ENCODE measurements at regions not wholly inside any gene's neighbourhood (a gene's known extent, or its start where the extent isn't known, plus 50 kb on each side); places are given as distances from the start of the nearest gene placed in this dataset.

DNA sequence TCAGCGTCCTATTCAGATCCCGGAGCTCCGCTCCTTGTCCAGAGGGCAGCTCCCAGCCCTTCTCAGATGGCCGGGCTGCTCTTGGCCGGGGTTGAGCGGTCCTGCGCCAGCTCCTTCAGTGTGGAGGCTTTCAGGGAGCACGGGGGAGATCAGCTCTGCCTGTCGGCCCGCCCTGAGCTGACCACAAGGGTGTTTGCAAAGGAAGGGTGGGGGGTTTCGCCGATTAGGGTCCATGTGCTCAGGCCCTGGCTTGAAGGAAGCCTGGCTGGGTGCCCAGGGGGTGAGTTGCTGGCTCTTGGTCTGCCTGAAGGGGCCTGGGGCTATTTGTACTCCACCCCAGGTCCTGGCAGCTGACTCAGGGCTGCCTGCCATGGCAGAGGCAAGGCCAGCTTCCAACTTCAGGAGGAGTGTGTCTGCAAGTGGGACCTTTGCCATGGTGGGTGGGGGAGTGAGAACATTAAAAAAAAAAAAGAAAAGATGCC lies 250.1 kb upstream of the KLF4 start:
- no peak overlapping the region for H3K27ac Mint-ChIP-seq
- no peaks in the 10 kb centered on the region for H3K9me3 Mint-ChIP-seq
- H3K4me3 Mint-ChIP-seq, result no peak overlapping the region
- intact Hi-C loops (cut with micrococcal nuclease), result no loop called here
- DNase-seq, result no peak
- no peaks in the 10 kb centered on the region for H3K27me3 Mint-ChIP-seq
- ChIA-PET CTCF (no interaction called here), POLR2A (no interaction called here)
- no peaks in the 10 kb centered on the region for H3K4me1 Mint-ChIP-seq (ENCODE audit: low read depth)
- H3K36me3 Mint-ChIP-seq, result no peaks in the 10 kb centered on the region

DNA sequence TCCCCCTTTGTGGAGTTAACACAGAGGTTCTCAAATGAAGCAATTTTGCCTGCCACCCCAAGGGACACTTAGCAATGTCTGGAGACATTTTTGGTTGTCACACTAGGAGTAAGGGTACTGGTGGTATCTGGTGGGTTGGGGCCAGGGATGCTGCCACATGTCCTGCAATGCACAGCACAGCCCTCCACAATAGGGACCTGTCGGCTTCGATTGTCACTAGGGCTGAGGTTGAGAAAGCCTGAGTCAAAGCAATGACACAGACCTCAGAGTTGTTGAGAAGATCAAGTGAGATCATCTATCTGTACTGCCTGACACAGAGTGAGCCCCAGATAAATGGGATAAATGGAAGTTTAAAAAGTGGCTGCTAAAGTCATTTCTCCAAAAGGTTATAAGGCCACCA lies 249.2 kb upstream of the KLF4 start:
- Mint-ChIP-seq H3K36me3 (no peaks in the 10 kb centered on the region), H3K4me1 (ENCODE audit: low read depth) (no peaks in the 10 kb centered on the region), H3K9me3 (no peaks in the 10 kb centered on the region), H3K4me3 (no peak overlapping the region), H3K27ac (no peak overlapping the region), H3K27me3 (no peaks in the 10 kb centered on the region)
- ChIA-PET POLR2A (no interaction called here), CTCF (no interaction called here)
- DNase-seq, result no peak
- intact Hi-C loops (cut with micrococcal nuclease), result no loop called here

GRCh38 chr9:107737987-107738743 lies 248.6 kb upstream of the KLF4 start:
- H3K4me3 Mint-ChIP-seq, result no peak overlapping the region
- intact Hi-C loops (cut with micrococcal nuclease), result no loop called here
- POLR2A ChIA-PET, result no interaction called here
- CTCF ChIA-PET, result no interaction called here
- H3K27me3 Mint-ChIP-seq, result no peaks in the 10 kb centered on the region
- no peaks in the 10 kb centered on the region for H3K9me3 Mint-ChIP-seq
- no peaks in the 10 kb centered on the region for H3K4me1 Mint-ChIP-seq (ENCODE audit: low read depth)
- H3K36me3 Mint-ChIP-seq, result no peaks in the 10 kb centered on the region
- DNase-seq, result no peak
- H3K27ac Mint-ChIP-seq, result no peak overlapping the region

- Mint-ChIP-seq H3K36me3 (no peaks in the 10 kb centered on the region), H3K27ac (no peak overlapping the region), H3K9me3 (no peaks in the 10 kb centered on the region), H3K4me1 (ENCODE audit: low read depth) (no peaks in the 10 kb centered on the region), H3K27me3 (no peaks in the 10 kb centered on the region), H3K4me3 (no peak overlapping the region)
- CTCF ChIA-PET, result interaction anchor here (0.5 kb wide), 1 partner anchor 168 kb away, joined by 6 read pairs; no protein-coding TSS in a partner anchor
- intact Hi-C loops (cut with micrococcal nuclease), result no loop called here
- DNase-seq, result no peak
- POLR2A ChIA-PET, result no interaction called here
Measured at GRCh38 chr9:107737610-107737986, 248.0 kb upstream of the KLF4 start.

DNA sequence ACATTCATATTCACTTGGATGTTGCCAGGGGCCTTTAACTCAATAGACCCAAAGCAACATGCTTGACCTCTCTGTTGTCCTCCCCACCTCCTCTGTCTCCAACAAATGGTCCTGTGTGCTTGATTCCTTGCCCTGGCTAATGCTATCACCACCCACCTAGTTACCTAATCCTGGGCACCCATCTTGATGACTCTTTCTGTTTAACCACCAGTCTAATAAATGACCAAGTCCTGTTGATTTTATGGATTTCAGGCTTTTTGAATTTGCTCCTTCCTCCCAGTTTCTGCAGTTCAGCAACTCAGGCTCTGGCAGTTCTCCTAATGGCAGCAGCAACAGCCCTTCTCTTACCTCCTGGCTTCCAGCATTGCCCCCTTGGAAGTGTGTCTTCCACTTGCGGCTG lies 246.3 kb upstream of the KLF4 start:
- intact Hi-C loops (cut with micrococcal nuclease), result no loop called here
- Mint-ChIP-seq H3K4me1 (ENCODE audit: low read depth) (no peaks in the 10 kb centered on the region), H3K36me3 (no peaks in the 10 kb centered on the region), H3K27me3 (no peaks in the 10 kb centered on the region), H3K9me3 (no peaks in the 10 kb centered on the region), H3K4me3 (no peak overlapping the region), H3K27ac (no peak overlapping the region)
- no peak for DNase-seq
- ChIA-PET CTCF (no interaction called here), POLR2A (no interaction called here)

DNA sequence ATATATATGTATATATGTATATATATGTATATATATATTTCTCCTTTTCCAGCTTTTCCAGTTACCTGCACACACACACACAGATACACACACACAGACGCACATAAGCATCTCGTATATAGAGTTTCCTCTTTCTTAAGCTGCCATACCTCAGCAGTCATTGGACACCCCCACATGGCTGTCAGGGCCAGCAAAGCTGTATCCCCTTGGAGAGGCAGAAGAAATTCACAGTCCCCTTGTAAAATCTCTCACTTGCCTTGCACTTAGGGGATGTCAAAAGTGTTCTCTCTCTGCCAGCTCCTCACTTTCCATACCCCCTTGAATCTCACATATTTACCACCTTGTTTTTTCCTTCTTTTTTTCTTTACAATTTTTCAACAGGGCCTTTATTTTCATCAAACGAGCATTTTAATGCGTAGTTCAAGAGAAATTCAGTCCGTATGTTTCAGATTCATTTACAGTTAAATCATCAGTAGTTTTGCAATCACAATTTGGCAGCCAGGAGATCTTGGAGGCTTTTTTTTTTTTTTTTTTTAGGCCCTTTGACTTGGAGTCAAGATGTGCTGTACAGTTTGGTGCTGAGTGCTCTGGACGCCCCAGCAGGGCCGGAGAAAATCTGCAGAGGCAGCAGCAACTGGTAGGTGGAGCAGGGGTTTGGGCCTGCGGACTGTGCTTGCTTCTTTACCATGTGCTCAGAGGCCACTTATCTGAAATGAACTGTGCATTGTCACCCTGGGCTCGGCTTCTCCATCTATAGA lies 244.9 kb upstream of the KLF4 start:
- intact Hi-C loops (cut with micrococcal nuclease), result no loop called here
- ChIA-PET CTCF (no interaction called here), POLR2A (no interaction called here)
- no peaks in the 10 kb centered on the region for H3K27me3 Mint-ChIP-seq
- DNase-seq, result no peak
- H3K9me3 Mint-ChIP-seq, result no peaks in the 10 kb centered on the region
- no peak overlapping the region for H3K27ac Mint-ChIP-seq
- H3K4me1 Mint-ChIP-seq (ENCODE audit: low read depth), result no peaks in the 10 kb centered on the region
- H3K4me3 Mint-ChIP-seq, result no peak overlapping the region
- no peaks in the 10 kb centered on the region for H3K36me3 Mint-ChIP-seq

- Mint-ChIP-seq H3K4me3 (no peak overlapping the region), H3K4me1 (ENCODE audit: low read depth) (no peaks in the 10 kb centered on the region), H3K9me3 (no peaks in the 10 kb centered on the region), H3K27ac (no peak overlapping the region), H3K36me3 (no peaks in the 10 kb centered on the region), H3K27me3 (no peaks in the 10 kb centered on the region)
- ChIA-PET POLR2A (no interaction called here), CTCF (no interaction called here)
- intact Hi-C loops (cut with micrococcal nuclease), result no loop called here
- no peak for DNase-seq
Measured at GRCh38 chr9:107733523-107733894, 243.9 kb upstream of the KLF4 start.

- POLR2A ChIA-PET, result no interaction called here
- no peak for DNase-seq
- no peaks in the 10 kb centered on the region for H3K9me3 Mint-ChIP-seq
- H3K27ac Mint-ChIP-seq, result no peak overlapping the region
- H3K4me3 Mint-ChIP-seq, result no peak overlapping the region
- no peaks in the 10 kb centered on the region for H3K4me1 Mint-ChIP-seq (ENCODE audit: low read depth)
- intact Hi-C loops (cut with micrococcal nuclease), result no loop called here
- H3K27me3 Mint-ChIP-seq, result no peaks in the 10 kb centered on the region
- H3K36me3 Mint-ChIP-seq, result no peaks in the 10 kb centered on the region
- CTCF ChIA-PET, result no interaction called here
Measured at GRCh38 chr9:107732781-107733522, 243.4 kb upstream of the KLF4 start.

GRCh38 chr9:107731115-107731762 lies 241.7 kb upstream of the KLF4 start:
- ChIA-PET CTCF (no interaction called here), POLR2A (no interaction called here)
- H3K4me1 Mint-ChIP-seq (ENCODE audit: low read depth), result no peaks in the 10 kb centered on the region
- H3K36me3 Mint-ChIP-seq, result no peaks in the 10 kb centered on the region
- DNase-seq, result no peak
- H3K4me3 Mint-ChIP-seq, result no peak overlapping the region
- no peak overlapping the region for H3K27ac Mint-ChIP-seq
- no peaks in the 10 kb centered on the region for H3K9me3 Mint-ChIP-seq
- intact Hi-C loops (cut with micrococcal nuclease), result no loop called here
- no peaks in the 10 kb centered on the region for H3K27me3 Mint-ChIP-seq

DNA sequence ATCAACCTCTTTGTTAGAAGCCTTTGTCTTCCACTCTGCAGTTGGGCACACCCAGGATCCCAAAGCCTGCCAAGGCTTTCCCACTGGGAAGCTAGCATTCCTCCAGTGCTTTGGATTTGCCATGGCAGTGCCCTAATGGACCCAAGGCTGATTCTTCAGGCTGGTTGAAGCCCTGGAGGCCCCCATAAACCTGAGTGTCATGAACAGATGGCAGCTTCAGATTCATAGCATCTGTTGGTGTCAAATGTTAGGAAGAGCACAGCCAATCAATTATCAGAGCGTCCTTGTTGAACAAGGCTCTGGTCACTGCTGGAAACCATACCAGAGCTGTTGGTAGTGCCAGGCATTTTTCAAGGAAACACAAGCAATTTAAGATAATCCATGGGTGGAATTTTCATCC lies 241.1 kb upstream of the KLF4 start:
- CTCF ChIA-PET, result no interaction called here
- Mint-ChIP-seq H3K4me3 (no peak overlapping the region), H3K27ac (no peak overlapping the region), H3K9me3 (no peaks in the 10 kb centered on the region), H3K36me3 (no peaks in the 10 kb centered on the region), H3K27me3 (no peaks in the 10 kb centered on the region), H3K4me1 (ENCODE audit: low read depth) (no peaks in the 10 kb centered on the region)
- DNase-seq, result no peak
- intact Hi-C loops (cut with micrococcal nuclease), result no loop called here
- POLR2A ChIA-PET, result no interaction called here

GRCh38 chr9:107727086-107727780 lies 237.7 kb upstream of the KLF4 start:
- Mint-ChIP-seq H3K4me1 (ENCODE audit: low read depth) (no peaks in the 10 kb centered on the region), H3K27me3 (no peaks in the 10 kb centered on the region), H3K4me3 (no peak overlapping the region), H3K36me3 (no peaks in the 10 kb centered on the region), H3K9me3 (peaks cover 3% of the 10 kb centered on the region), H3K27ac (no peak overlapping the region)
- POLR2A ChIA-PET, result no interaction called here
- DNase-seq, result no peak
- CTCF ChIA-PET, result no interaction called here
- intact Hi-C loops (cut with micrococcal nuclease), result no loop called here

GRCh38 chr9:107723015-107723414 lies 233.4 kb upstream of the KLF4 start:
- H3K9me3 Mint-ChIP-seq, result peaks cover 6% of the 10 kb centered on the region
- DNase-seq, result no peak
- ChIA-PET POLR2A (no interaction called here), CTCF (no interaction called here)
- H3K4me1 Mint-ChIP-seq (ENCODE audit: low read depth), result no peaks in the 10 kb centered on the region
- no peak overlapping the region for H3K27ac Mint-ChIP-seq
- intact Hi-C loops (cut with micrococcal nuclease), result no loop called here
- H3K36me3 Mint-ChIP-seq, result no peaks in the 10 kb centered on the region
- no peaks in the 10 kb centered on the region for H3K27me3 Mint-ChIP-seq
- no peak overlapping the region for H3K4me3 Mint-ChIP-seq
